DLD1 (cell line): ENCODE measurements at regions not wholly inside any gene's neighbourhood (a gene's known extent, or its start where the extent isn't known, plus 50 kb on each side); places are given as distances from the start of the nearest gene placed in this dataset.
"Not testable (repeated sequence)": the region's sequence is repeated elsewhere in the genome, so short reads cannot be mapped to it uniquely, and the experiment has no call there.

Experiments
- in situ Hi-C: cut with HindIII; loops from 2 replicates; pipeline ENCODE4 v1.10.0; 2017; ENCODE audit warnings: low sequenced_read_pairs

GRCh38 chr7:96921231-96921630, 84.1 kb upstream of the DLX6 start:
- in situ Hi-C loops: no loop called here

DNA sequence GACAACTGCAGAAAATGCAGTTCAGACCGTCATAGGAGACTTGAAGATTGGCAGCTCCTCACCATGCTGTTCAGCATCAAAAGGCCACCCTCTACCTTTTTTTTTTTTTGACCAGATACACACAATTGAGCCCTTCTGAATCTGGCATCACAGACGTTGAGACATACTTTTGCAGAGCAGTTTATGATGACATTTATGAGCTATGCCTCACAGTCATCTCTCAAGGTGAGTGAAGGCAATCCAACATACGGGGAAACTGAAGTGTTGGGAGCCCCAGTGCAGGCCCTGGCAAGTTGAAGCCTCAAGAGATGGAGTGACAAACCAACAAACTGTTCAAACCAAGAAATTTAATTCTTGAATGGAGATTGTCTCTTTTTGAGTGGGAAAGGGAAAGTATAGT, 83.6 kb upstream of the DLX6 start:
- in situ Hi-C loops: no loop called here

DNA sequence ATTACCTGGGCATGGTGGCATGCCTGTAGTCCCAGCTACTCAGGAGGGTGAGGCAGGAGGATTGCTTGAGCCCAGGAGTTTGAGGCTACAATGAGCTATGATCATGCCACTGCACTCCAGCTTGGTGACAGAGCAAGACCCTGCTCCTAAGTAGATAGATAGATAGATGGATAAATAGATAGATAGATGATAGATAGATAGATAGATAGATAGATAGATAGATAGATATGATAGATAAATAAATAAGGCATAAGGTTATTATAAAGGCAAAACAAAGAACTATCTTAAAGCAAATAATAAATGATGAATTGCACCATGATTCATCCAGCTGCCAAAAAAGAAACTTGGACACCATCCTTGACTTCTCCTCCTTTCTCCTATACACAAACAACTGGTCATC, 82.0 kb upstream of the DLX6 start:
- in situ Hi-C loops: not testable (repeated sequence)

GRCh38 chr7:96927131-96927530, 78.2 kb upstream of the DLX6 start:
- in situ Hi-C loops: no loop called here

DNA sequence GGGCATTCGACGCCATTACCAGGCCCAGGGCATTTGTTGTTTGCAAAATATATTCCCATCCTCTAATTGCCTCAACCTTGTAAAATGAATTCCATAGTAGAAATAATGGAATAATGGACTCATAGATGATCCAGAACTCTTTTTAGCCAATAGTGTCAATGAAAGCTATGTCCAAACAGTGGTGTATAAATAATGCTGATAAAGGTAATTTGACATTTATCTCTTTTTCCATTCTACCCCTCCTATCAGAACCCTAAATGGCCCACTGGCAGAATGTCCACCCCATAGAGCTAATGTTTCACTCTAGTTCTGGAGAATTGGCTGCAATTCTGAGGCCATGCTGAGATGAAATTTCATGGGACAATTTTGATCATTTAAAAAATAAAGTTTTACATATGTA, 76.4 kb upstream of the DLX6 start:
- in situ Hi-C loops: no loop called here

GRCh38 chr7:96931891-96932290, 73.5 kb upstream of the DLX6 start:
- in situ Hi-C loops: no loop called here

- in situ Hi-C loops: no loop called here
These were observed 72.2 kb upstream of the DLX6 start for GRCh38 chr7:96933067-96933645.

- in situ Hi-C loops: no loop called here
These were observed 68.7 kb upstream of the DLX6 start for GRCh38 chr7:96936621-96937020.

DNA sequence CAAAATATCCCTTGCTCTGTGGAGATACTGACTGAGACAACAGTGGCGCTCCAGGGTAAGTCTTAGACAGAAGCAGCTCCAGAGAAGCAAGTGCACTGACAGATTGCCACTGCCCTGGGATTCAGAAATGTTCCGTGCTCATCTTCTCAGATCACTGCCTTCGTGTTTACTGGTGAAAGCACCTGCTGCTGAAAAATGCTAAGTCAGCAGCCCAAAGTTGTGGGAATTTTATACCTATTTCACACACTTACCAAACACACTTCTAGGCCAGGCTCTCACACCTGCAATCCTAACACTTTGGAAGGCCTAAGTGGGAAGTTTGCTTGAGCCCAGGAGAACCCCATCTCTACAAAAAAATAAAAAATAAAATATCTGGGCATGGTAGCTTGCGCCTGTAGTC, 63.2 kb upstream of the DLX6 start:
- in situ Hi-C loops: no loop called here

DNA sequence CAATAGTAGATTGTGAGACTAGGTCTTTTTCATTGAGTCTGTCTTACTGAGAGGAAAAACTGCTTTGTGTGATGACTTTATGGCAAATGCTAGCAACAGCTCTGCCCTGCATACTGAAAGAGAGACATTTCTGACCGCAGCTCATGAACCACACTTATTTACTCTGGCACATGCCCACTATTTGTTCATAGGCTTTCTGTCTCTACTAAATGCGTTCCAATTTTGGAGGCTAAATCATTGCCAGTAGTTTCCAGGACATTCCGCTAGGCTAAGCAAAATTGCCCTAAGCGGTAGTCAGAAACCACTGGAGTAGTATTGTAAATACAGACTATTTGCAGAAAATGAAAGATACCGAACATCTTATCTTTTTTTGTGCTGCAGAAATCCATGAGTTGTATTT, 55.6 kb upstream of the DLX6 start:
- in situ Hi-C loops: no loop called here

DNA sequence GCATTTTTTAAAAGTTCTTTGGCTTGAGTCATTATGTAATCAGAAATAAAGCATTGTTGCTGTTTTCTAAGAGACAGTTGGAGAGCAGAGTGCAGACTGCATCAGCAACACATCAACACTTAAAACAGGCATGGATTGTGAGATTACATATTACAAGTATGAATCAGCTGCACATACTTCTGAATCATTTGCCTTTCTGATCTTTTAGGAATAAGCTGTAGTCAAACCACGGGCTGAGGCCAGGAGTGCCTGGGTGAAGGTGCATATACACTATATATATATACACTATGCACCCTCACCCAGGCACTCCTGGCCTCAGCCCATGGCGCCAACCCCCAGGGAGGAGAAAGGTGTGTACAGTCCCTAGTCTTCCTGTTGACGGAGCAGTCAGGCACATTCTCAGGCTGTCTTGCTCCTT, 52.4 kb upstream of the DLX6 start:
- in situ Hi-C loops: no loop called here

DNA sequence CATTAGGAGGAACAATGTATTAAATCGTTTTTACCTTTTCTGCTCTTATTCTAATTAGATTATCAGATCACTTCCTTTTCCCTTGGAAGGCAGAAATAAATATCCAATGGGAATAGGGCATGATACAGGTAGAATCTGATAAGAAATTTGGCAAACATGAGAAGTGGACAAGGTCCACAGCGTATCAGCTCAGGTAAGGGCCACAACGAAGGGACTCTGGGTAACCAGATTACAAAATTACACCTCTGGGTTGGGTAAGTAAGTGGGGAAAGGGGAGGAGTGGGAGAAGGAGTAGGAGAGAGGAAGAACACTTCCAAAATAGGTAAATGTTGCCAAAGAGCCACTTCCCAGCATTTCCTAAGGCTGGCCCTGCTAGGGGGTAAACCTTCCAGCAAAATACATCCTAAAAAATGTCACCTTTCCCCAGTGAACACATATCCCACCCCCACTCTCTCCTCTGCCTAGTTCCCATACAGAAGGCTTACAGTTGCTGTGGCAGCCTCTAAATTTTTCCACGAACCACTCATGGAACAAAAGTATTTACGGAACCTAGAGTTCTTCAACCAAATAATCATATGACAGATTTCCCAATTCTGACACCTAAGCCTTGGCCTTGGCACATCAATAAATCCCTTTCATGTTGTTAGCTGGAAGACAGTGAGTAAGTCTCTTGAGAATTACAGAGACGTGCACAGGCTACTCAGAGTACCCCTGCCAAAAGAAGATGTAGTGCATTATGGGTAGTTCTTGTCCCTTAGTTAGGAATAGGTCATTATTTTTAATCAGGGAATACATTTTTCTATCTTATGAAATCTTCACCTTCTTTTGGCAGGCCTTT, 51.5 kb upstream of the DLX6 start:
- in situ Hi-C loops: no loop called here
